Stomach smooth muscle (tissue), 2 donors: ENCODE measurements at regions not wholly inside any gene's neighbourhood (a gene's known extent, or its start where the extent isn't known, plus 50 kb on each side); places are given as distances from the start of the nearest gene placed in this dataset.
"Not testable (repeated sequence)": the region's sequence is repeated elsewhere in the genome, so short reads cannot be mapped to it uniquely, and the experiment has no call there.

Experiments used
- H3K27ac ChIP-seq: one replicate; pipeline ENCODE4 v1.7.0; 2013; ENCODE audit warnings: mild to moderate bottlenecking, low read length, inconsistent platforms
- H3K27me3 ChIP-seq, 2 donors: one replicate each; pipeline ENCODE4 v1.7.0; 2013; ENCODE audit warnings: low read length in 2 of 2; ENCODE audit not compliant: insufficient read depth in 2 of 2, control insufficient read depth in 1 of 2
- H3K36me3 ChIP-seq, 2 donors: one replicate each; pipeline ENCODE4 v1.7.0; 2013; ENCODE audit warnings: low read length in 2 of 2; ENCODE audit not compliant: control insufficient read depth in 2 of 2, insufficient read depth in 2 of 2
- H3K4me1 ChIP-seq: one replicate; pipeline ENCODE4 v1.7.0; 2013; ENCODE audit warnings: low read length; ENCODE audit not compliant: control insufficient read depth, insufficient read depth
- H3K4me3 ChIP-seq, 2 donors: one replicate each; pipeline ENCODE4 v1.7.0; 2013; ENCODE audit warnings: low read length in 2 of 2
- H3K9ac ChIP-seq, 2 donors: one replicate each; pipeline ENCODE4 v1.7.0; 2013; ENCODE audit warnings: low read length in 2 of 2, mild to moderate bottlenecking in 1 of 2
- H3K9me3 ChIP-seq, 2 donors: one replicate each; pipeline ENCODE4 v1.7.0; 2013; ENCODE audit warnings: low read length in 2 of 2; ENCODE audit not compliant: control insufficient read depth in 2 of 2
- donor health status: healthy.
- donor health status: Pancreatic carcinoma.

- not testable (repeated sequence) for H3K36me3 ChIP-seq, H3K4me3 ChIP-seq, H3K4me1 ChIP-seq, H3K27me3 ChIP-seq, H3K9me3 ChIP-seq, H3K9ac ChIP-seq, H3K27ac ChIP-seq
These were observed 762.6 kb upstream of the CDH10 start for GRCh38 chr5:25407365-25407764.

DNA sequence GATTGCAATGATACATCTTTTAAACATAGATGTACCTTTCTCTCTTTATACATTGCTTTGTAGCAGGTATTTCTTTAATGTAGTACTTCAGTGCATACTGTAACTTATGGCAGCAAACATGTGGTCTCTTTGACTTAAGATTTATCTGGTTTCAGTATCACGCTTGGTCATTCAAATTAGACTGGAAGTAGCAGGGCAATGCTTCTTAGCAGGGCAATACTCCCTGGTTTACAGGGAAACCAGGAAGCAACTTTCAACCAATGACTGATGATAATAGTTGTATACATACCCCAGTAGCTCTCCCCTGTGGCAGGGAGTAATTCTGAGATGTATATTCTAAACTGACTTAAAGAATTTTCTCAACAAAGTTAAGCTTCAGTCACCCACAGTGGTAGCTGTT is 761.1 kb upstream of the CDH10 start:
- no peak overlapping the region for H3K9ac ChIP-seq
- no peak overlapping the region for H3K4me3 ChIP-seq
- H3K36me3 ChIP-seq = no peaks in the 10 kb centered on the region
- no peak overlapping the region for H3K27ac ChIP-seq
- no peaks in the 10 kb centered on the region for H3K27me3 ChIP-seq
- H3K4me1 ChIP-seq = no peaks in the 10 kb centered on the region
- H3K9me3 ChIP-seq = no peaks in the 10 kb centered on the region

DNA sequence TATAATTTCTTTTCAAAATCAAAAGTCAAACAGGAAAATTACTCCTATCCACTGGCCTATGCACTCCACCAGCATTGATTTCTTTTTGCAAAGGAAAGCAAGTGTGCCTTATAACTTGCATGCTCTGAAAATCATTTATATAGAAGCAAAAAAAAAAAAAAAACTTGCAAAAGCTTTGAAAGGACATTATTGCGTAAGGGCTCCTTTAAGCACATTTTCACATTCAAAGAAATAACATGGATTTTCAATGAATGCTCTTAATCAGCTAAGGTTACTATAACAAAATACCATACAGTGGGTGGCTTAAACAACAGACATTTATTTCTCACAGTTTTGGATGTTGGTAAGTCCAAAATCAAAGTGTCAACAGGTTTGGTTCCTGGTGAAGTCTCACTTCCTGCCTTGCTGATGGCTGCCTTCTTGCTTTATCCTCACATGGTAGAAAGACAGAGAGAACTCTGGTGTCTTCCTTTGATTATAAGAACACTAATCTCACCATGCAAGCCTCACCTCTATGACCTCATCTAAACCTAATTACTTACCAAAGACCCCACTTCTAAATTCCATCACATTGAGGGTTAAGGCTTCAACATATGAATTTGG is 755.2 kb upstream of the CDH10 start:
- Histone ChIP-seq H3K4me3 (no peak overlapping the region), H3K36me3 (no peaks in the 10 kb centered on the region), H3K27ac (no peak overlapping the region), H3K27me3 (no peaks in the 10 kb centered on the region), H3K9ac (no peak overlapping the region), H3K4me1 (no peaks in the 10 kb centered on the region), H3K9me3 (no peaks in the 10 kb centered on the region)

GRCh38 chr5:25393957-25394356 is 749.2 kb upstream of the CDH10 start:
- Histone ChIP-seq H3K4me1 (no peaks in the 10 kb centered on the region), H3K27ac (no peak overlapping the region), H3K9ac (no peak overlapping the region), H3K4me3 (no peak overlapping the region), H3K36me3 (no peaks in the 10 kb centered on the region), H3K27me3 (no peaks in the 10 kb centered on the region), H3K9me3 (no peaks in the 10 kb centered on the region)

DNA sequence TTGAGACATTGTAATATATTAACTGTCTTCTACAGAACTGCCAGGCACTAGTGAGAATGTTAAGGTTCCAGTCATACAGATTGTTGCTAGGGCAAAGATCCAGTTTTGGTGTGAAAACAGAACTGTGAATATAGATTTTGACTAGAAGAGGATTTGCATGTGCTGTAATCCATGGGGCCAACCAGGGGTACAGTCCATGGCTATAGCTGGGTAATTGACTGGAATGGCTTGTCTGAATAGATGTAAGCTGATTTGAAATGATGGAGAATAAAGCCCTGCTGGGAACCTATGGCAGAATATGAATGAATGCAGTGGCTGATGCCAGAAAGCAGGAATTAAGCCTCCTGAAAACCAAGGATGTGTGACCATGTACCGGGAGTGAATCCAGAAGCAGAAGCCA is 748.5 kb upstream of the CDH10 start:
- H3K36me3 ChIP-seq = no peaks in the 10 kb centered on the region
- no peak overlapping the region for H3K9ac ChIP-seq
- no peaks in the 10 kb centered on the region for H3K27me3 ChIP-seq
- no peaks in the 10 kb centered on the region for H3K9me3 ChIP-seq
- H3K4me1 ChIP-seq = no peaks in the 10 kb centered on the region
- no peak overlapping the region for H3K27ac ChIP-seq
- H3K4me3 ChIP-seq = no peak overlapping the region

GRCh38 chr5:25387953-25388352 is 743.2 kb upstream of the CDH10 start:
- H3K27ac ChIP-seq = no peak overlapping the region

DNA sequence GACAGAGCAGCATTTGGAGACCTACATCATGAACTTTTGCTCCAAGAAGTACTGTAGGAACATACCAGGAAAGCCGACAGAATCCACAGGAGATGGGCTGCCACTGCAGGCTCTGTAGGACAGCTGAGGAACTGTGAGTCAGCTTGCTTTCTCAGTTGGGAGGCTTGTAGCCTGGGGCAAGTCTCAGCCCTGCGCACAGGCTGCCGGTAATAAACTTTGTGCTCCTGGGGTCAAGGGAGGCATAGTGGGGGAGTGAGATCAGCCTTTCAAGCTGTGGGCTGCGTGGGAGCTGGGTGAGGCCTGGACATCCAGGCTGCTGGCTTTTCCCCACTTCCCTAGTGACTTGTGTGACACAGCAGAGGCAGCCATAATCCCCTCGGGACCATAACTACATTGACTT is 718.0 kb upstream of the CDH10 start:
- no peaks in the 10 kb centered on the region for H3K4me1 ChIP-seq
- H3K27ac ChIP-seq = no peak overlapping the region
- peaks cover 0 to 5% of the 10 kb centered on the region in 2 donors for H3K9me3 ChIP-seq
- H3K4me3 ChIP-seq = no peak overlapping the region
- no peaks in the 10 kb centered on the region for H3K27me3 ChIP-seq
- no peaks in the 10 kb centered on the region for H3K36me3 ChIP-seq
- H3K9ac ChIP-seq = no peak overlapping the region

More at GRCh38 chr5:25387953-25388352, 743.2 kb upstream of the CDH10 start:
- H3K36me3 ChIP-seq = no peaks in the 10 kb centered on the region
- H3K27me3 ChIP-seq = no peaks in the 10 kb centered on the region
- no peak overlapping the region for H3K9ac ChIP-seq
- no peaks in the 10 kb centered on the region for H3K4me1 ChIP-seq
- no peak overlapping the region for H3K4me3 ChIP-seq
- no peaks in the 10 kb centered on the region for H3K9me3 ChIP-seq

- no peak overlapping the region for H3K9ac ChIP-seq
- no peaks in the 10 kb centered on the region for H3K36me3 ChIP-seq
- no peak overlapping the region for H3K27ac ChIP-seq
- no peaks in the 10 kb centered on the region for H3K4me1 ChIP-seq
- no peak overlapping the region for H3K4me3 ChIP-seq
- H3K27me3 ChIP-seq = no peaks in the 10 kb centered on the region
- H3K9me3 ChIP-seq = peaks cover 0 to 5% of the 10 kb centered on the region in 2 donors
These were observed 714.1 kb upstream of the CDH10 start for GRCh38 chr5:25358919-25359318.

- H3K27ac ChIP-seq = no peak overlapping the region
- H3K9ac ChIP-seq = no peak overlapping the region
- no peaks in the 10 kb centered on the region for H3K36me3 ChIP-seq
- no peak overlapping the region for H3K4me3 ChIP-seq
- peaks cover 0 to 5% of the 10 kb centered on the region in 2 donors for H3K9me3 ChIP-seq
- no peaks in the 10 kb centered on the region for H3K4me1 ChIP-seq
- no peaks in the 10 kb centered on the region for H3K27me3 ChIP-seq
These were observed 712.8 kb upstream of the CDH10 start for GRCh38 chr5:25357605-25358004.

- Histone ChIP-seq H3K4me3 (no peak overlapping the region), H3K9ac (no peak overlapping the region), H3K9me3 (no peaks in the 10 kb centered on the region), H3K4me1 (no peaks in the 10 kb centered on the region), H3K27me3 (no peaks in the 10 kb centered on the region), H3K27ac (no peak overlapping the region), H3K36me3 (no peaks in the 10 kb centered on the region)
These were observed 705.0 kb upstream of the CDH10 start for GRCh38 chr5:25349746-25350145.

DNA sequence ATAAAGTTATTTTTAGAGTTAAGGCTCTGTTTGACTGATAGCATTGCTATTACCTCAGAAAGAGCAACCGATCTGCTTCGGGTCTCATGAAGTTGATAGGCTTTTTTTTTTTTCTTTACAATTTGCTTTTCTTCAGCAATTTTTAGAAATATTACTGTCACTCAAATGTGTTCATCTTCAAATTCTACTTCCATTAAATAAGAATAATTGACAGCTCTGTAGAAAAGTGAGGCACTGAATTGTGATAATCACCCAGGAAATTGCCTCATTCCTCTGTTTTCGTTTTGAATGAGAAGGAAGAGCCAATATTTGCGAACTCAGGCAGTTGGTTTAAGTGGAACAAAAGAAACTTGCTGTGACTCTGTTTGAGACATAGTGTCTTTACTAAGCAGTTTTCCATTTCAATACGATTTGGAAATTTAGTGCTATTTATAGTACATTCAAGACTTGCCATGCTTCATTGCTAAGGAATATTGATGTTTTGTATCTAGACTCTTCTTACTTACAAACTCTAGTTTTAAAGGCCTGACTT is 700.5 kb upstream of the CDH10 start:
- H3K4me1 ChIP-seq = no peaks in the 10 kb centered on the region
- H3K27me3 ChIP-seq = no peaks in the 10 kb centered on the region
- H3K36me3 ChIP-seq = no peaks in the 10 kb centered on the region
- no peak overlapping the region for H3K4me3 ChIP-seq
- no peak overlapping the region for H3K9ac ChIP-seq
- no peaks in the 10 kb centered on the region for H3K9me3 ChIP-seq
- H3K27ac ChIP-seq = no peak overlapping the region
